H1 (cell line): ENCODE measurements at regions not wholly inside any gene's neighbourhood (a gene's known extent, or its start where the extent isn't known, plus 50 kb on each side); places are given as distances from the start of the nearest gene placed in this dataset.

Experiments used
- SP1 ChIP-seq: IDR thresholded peaks from 2 replicates; pipeline ENCODE4 v1.6.1; 2011; ENCODE audit warnings: low read depth, low read length

DNA sequence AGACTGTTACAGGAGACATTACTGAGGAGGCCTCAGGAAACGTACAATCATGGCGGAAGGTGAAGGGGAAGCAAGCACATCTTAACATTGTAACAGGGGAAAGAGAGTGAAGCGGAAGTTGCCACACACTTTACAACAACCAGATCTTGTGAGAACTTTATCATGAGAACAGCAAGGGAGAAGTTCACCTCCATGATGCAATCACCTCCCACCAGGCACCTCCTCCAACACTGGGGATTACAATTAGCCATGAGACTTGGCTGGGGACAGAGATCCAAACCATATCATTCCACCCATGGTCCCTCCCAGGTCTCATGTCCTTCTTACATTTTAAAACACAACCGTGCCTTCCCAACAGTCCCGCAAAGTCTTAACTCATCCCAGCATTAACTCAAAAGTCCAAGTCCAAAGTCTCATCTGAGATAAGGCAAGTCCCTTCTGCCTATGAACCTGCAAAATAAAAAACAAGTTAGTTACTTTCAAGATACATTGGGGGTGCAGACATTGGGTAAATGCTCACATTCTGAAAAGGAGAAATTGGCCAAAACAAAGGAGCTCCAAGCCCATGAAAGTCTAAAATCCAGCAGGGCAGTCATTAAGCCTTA lies 138.3 kb downstream of the TMEM161B start (continued):
- no peak for TF ChIP-seq SP1
